Dedifferentiated amniotic fluid mesenchymal stem cell (primary cell): ENCODE measurements at regions not wholly inside any gene's neighbourhood (a gene's known extent, or its start where the extent isn't known, plus 50 kb on each side); places are given as distances from the start of the nearest gene placed in this dataset.

ENCODE experiments used
- DNase-seq: peaks from one replicate; pipeline ENCODE4 v3.0.0-alpha.2; 2016; ENCODE audit errors: extremely low spot score

DNA sequence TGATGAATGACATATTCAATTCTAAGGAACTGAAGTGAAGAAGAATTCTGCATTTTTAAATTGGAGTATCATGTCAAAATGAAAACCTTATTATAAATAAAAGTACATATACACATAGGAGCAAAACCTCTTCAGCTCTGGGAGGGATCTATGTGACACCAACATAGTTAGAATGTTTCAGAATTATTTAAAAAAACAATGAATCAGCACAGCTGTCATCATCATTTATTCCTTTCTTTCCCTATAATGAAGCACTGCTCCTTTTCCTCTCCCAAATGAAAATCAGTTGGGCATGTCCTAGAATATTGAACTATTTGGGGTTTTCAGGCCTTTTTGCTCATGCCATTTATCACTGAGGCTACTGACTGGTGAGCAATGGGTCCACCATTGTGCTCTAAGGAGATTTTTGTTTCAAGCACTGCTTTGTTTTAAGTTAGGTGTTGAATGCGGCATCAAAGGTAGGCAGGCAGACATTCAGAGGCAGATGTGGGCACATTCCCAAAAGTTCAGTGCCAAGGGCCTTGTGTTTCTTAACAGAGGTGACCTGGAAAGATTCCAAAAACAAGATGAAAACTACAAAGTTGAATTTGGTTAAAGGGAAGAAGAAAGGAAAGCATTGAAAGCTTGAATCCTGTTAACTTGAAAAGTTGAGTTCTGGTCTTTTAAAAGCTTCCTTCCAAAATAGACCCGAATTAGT, 126.4 kb upstream of the ADAMTSL1 start:
- DNase-seq, result peak; percentile 47

DNA sequence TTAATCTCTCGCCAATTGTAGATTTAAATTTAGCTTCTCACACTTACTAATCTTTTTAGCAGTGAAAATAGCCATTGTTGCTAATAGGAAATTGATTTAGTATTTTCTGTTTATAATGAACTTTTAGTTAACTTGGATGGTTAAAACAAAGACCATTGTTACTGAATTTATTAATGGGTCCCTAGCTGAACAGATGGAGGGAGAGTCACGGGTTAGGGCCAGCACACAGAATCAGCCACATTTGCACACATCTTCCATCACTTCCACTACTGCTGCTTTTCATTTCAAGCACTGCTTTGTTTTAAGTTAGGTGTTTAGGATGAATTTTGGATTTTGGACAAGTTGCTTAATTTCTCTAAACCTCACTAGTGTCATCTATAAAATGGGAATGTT, 125.9 kb upstream of the ADAMTSL1 start:
- DNase-seq, result no peak

DNA sequence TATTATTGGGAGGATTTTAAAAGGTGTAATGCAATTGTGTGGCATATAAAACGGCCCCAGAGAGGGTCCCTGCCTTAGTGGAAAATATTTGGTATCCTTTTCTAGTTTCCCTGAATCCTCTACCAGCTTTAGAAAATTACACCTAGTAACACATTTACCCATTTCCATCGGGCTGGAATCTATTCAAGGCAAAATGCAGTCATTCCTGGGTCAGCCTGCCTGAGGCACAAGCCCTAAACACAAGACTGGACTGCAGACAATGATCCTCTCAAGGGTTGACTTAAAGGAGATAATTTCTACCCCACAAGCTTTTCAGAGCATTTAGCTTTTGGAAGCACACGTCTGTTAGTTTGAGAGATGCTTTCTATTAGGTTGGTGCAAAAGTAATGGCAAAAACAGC, 124.4 kb upstream of the ADAMTSL1 start:
- no peak for DNase-seq

DNA sequence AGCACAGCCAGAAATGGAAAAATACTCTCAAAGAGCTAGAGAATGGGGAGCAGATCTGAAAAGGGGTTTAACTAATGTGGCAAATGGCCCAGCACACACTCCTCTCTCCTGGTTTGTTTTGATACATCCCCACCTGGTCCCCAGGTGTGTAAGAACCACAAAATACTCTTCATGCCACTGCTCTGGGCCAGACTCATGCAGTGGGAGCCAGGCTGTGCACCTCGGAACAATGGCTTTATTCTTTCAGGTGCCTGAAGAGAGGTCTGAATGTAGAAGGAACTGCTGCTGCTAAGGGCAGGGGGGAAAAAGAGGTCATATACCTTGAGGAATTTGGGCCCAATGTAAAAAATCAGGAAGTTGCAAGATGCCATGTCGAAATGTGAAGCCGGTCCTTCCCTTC, 123.9 kb upstream of the ADAMTSL1 start:
- DNase-seq, result no peak

DNA sequence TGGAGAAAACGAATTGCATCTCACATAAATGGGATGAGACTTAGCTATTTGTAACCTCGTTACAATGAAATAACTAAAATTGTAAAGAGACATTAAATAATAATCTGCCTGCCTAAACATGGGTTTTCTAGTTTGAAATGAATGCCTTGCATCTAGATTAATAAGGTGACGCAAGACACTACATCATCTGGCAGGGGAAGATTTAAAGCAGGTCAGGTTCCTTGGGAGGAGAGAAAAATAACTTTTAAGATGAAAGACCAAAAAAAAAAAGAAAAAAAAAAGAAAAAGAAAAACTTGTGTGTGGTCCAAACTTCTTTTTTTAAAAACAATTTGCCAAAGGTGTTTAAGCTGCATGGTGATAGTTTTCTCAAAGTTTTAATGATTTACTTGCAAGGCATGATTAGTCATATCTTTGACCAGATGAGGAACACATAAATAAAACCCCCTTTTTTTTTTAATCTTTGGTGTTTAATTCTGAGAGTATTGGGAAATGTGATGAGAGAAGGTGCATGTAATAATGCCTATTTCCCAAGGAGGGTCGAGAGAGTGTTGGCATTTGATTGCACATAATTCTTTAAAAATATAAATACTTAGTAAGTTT, 122.9 kb upstream of the ADAMTSL1 start:
- DNase-seq, result no peak

DNA sequence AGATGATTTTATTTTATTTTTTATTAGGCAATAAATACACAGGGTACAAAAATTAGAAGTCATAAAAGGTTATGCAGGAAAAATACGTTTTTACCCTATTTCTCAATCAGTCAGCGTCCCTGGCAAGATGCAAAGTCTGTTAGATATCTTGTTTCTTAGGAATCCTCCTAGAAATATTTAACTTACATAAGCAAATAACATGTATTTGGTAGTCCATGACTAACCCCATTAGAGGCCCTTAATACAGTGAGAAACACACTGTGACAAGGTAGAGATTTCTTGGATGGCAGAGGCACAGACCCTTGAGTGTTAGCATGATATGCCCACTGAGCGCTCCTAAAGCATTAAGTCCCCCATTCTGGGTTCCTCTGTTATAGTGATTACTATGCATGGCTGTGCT, 121.2 kb upstream of the ADAMTSL1 start:
- no peak for DNase-seq

DNA sequence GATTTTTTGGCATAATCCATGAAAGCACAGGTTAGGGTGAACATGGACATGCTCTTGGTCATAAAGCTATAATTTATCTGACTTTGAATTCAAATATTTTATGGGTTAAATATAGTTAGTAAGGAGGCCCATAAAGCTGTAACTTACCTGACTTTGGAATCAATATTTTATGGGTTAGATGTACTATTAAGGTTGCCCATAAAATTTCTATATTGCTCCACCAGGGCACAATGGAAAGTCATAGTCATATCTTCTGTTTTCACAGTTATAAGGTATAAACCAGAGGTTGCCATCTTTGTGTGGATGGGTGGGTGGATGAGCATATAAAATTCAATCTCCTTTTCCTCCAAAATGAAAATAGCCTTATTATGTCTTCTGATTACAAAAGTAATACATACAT, 120.5 kb upstream of the ADAMTSL1 start:
- no peak for DNase-seq

DNA sequence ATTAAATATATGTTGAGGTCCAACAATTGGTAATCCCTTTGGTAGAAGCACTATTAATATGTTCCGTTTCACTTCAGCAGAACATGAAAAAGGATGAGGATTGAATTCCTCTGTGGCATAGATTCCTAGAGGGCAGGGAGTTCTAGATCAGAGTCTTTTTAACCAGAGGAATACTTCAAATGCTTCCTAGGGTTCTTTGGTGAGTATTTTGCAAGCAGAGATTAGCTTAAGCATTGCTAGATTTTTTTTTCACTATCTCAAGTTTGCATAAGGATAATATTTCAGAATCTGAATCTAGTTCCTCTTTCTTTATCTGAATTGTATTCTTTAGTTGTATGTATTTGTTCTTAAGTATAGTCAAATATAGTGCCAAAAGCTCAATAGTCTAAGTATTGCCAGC, 116.6 kb upstream of the ADAMTSL1 start:
- no peak for DNase-seq

DNA sequence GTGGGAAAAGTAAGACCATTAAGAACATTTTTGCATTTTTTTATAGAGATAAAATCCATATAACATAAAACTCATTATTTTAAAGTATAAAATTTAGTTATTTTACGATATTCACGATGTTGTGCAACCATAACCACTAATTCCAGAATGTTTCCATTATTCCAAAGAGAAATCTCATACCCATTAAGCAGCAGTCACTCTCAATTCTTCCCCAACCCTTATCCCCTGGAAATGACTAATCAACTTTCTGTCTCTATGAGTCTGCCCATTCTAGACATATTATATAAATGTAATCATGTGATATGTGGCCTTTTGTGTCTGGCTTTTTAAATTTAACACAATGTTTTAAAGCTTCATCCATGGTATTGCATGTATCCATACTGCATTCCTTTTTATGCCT, 115.6 kb upstream of the ADAMTSL1 start:
- no peak for DNase-seq

DNA sequence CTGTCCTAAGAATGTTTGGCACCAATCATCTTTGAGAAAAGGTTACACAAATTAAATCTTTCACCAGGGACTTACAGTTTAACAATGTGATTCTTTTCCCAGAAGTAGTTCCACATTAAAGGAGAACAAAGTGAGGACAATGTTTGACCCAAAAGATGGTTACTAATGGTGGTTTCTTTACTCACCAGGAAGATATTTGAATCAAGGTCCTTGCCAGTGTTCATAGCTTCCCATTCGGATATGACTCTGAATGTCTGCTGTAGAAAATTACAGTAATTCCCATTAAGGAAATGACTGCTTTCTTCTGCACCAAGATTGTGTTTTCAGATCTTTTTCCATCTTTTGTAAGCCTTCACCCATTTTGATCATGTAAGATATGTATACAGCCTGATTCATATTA, 114.6 kb upstream of the ADAMTSL1 start:
- DNase-seq, result peak; percentile 40

DNA sequence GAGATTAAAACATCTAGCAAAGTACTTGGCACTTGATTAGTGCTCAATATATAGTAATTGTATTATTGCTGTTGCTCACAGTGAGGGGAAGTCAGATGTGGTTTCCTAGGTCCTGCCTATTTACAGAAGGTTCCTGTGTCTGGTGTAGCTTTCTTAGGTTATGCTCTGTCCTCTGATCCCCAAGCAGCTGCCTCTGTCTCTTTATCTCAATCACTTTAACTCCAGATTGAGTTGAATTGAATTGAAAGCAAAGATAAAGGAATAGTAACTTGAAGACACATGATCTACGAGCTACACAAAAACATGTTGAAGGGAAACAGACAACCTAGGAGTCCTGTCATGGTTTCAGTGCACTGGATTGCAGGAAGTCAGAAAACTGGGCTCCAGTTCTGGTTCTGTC, 113.9 kb upstream of the ADAMTSL1 start:
- DNase-seq, result no peak

DNA sequence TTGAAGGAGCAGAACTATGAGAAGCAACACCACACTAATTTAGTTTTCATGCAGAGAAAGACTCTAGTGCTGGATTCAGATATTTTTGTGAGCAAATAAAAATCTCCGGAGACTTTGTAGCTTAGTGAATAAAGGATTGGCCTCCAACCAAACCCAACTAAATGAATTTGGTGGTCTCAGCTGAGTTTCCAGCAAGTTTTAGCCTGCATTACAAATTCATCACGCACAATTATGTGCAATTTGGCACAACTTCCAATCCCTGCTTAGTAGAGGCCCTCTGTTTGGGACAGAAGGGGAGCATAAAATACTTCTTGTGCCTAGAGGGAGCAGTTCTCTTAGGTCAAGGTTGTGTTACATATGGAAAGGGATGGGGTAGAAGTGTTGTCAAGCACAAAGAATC, 112.3 kb upstream of the ADAMTSL1 start:
- no peak for DNase-seq

DNA sequence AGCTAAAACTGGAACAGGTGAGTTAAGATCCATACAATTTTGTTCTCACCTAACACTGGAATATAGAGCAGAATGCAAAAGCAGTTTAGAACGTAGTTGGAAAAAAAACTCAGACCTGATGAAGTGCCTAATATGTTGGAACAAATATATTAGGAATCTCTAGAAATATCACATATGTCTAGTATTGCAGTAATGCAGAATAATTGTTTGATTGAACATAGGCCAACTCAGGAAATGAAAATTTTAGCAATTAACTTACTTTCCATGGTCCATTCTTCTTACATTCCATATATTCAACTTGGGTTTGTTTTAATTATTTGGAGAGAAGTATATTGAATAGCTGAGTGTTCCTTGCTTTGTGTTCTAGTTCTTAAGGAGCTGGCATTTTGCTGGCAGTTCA, 111.8 kb upstream of the ADAMTSL1 start:
- no peak for DNase-seq

DNA sequence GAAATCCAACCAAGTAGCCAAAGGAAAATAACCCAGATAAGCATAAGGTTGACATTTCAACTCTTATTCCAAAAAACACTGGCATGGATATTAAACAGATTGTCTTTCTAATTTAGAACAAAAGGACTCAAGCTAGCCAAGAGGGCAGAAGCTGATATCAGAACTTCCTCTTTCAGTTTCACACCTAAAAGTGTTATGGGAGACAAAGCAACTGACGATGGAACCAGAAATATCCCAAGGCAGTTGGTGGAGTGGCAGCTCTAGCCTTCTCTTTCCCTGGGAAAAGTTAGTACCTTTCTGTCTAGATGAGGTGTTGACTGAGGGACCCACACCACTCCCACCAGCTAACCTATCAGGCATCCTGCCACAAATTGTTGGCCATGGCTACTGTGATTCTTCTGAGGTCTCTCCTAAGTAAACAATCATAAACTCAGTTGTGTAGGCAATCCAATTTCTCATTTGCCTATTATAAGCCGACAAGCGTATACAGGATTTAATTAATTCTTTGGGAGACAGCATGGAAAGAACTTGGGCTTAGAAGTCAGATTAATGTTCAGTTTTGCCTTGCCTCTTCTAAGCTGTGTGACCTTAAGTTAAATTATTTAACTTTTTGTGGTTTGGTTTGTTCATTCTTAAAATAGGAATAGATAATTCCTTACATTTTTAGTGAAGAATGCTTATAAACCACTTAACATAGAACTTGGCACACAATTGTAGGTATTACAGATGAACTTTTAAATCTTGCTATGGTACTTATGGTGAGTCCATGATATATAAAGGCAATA, 110.9 kb upstream of the ADAMTSL1 start:
- DNase-seq, result peak; percentile 49

DNA sequence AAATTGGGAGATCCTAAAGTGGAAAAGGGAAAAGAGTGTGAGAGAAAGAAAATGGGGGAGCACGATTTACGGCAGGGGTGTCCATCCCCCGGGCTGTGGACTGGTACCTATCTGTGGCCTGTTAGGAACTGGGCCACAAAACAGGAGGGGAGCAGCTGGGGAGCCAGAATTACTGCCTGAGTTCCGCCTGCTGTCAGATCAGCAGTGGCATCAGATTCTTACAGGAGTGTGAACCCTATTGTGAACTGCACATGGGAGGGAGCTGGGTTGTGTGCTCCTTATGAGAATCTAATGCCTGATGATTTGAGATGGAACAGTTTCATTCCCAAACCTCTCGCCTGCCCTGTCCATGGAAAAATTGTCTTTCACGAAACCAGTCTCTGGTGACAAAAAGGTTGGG, 108.3 kb upstream of the ADAMTSL1 start:
- DNase-seq, result no peak

DNA sequence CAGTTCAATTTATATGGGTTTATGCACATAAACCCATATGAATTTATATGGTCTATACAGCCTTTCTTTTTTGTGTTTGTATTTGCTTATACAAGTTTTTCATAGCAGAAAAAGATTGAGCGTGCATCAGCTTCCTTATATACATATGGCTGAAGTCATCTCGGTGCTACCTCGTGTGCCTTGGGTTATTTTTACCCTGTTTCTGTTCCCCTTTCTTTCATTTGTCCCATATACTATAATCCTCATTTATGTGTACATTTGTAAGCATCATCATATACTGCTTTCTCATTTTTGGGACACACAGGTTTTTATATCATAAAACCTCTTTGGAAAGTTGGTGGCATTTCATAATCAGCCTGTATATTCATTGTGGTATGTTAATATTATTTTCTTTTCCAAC, 107.8 kb upstream of the ADAMTSL1 start:
- DNase-seq, result no peak

DNA sequence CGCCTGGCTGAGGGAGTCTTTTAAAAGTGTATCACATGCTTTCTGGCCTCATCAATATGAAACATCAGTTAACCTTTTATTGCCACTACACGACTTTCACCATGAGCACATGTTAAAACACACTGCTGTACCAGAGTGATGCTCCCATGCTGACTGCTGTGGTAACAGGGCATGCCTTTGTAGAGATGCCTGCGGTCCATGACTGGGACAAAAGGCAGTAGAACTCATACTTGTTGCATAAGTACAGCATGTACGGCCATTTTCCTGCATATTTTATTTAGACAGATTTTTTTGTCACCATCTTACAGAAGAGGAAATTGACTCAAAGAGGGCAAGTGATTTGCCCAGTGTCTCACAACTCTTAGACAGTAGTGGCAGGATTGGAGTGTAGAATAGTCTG, 105.7 kb upstream of the ADAMTSL1 start:
- no peak for DNase-seq

DNA sequence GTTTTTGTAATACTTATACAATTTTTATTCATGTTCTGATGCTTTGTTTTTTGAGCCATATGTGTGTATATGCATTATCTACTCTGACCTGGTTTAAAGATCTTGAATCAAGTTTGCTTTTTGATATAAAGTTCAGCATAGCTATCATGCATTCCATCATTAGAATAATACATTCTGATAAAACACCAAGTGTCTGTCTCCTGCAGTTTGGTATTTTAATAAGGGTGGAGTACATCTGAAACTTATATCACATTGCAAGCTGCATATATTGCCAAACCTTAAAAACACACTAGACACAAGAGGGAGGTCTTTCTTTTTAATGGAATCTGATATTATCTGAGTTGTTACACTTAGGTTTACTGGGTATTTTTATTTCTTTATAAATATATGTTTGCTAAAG, 102.8 kb upstream of the ADAMTSL1 start:
- DNase-seq, result no peak

DNA sequence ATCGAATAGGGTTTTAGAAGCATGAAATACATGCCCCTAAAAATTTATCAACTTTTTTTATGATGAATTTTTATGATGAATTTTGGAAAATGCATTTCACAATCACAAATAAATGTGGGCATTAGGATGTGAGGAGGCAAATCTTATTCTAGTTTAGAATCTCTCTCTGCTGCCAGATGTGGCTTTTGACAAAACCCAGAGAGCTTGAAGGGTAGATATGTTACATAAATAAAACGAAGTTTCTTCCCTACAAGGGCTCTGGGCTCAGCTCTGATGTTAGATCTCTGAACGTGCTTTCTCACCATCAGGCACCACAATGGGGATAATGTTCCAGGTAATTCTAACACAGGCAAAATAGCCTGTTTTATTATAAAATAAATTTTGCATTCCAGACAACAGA, 102.3 kb upstream of the ADAMTSL1 start:
- no peak for DNase-seq

DNA sequence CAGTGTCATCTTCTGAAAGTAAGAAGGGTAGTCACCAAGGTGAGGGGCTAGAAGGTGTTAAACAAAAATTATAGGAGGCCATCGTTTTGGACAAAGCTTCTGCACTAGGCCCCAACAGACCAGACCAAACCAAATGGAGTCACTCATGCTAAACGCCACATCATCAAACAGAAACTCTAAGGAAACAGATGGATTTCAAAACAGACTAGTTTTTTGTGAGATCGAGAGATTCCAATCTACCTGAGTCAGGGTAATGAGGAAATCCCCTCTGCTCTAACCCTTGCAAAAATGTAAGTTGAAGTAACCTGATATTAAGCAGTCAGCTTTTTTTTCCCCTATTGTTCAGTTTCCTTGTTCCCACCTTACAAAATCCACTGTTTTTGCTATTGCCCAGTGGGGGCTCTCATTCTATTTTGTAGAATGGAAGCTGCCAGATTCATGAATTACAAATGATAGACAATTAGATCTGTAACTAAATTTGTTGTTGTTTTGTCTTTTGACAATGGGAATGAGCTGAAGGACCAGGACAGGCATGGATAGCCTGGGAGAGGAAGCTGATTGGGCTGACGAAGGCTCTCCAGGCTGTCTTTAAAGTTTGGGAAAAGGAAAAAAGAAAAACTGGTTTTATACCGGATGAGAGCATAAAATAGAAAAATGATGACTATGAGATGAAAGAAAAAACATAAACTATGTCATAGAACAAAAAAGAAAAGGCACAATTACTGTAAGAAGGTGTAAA, 94.7 kb upstream of the ADAMTSL1 start:
- peak; percentile 60 for DNase-seq

DNA sequence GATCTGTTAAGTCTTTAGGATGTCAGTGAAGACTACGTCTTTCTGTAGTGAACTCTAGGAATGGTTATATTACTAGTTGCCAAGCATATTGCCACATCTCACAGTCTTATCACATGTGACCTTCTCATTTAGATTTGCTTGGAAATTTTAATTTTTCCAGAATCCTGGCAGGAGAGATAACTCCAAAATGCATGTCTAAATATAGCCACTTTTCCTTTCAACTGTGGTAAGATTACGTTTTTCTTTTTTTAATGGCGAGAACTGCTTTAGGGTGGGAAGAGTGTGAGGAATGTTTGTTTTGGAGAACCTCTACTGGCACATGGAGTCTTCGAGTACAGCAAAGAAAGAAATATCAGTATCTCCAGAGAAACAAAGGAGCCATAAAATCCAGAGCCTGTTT, 91.7 kb upstream of the ADAMTSL1 start:
- DNase-seq, result no peak

DNA sequence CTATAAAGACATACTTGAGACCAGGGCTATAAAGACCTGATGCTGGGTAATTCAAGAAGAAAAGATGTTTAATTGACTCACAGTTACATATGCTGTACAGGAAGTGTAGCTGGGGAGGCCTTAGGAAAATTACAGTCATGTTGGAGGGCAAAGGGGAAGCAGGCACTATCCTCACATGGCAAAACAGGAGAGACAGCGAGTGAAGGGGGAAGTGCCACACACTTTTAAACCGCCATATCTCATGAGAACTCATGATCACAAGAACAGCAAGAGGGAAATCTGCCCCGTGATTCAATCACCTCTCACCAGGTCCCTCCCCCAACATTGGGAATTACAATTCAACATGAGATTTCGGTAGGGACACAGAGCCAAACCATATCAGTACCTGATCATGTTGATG, 89.9 kb upstream of the ADAMTSL1 start:
- no peak for DNase-seq
